Hematopoietic multipotent progenitor cell treated with erythropoietin and hydrocortisone succinate and interleukin-3 and kit ligand, for 17 days (in vitro differentiated cells): ENCODE measurements at regions not wholly inside any gene's neighbourhood (a gene's known extent, or its start where the extent isn't known, plus 50 kb on each side); places are given as distances from the start of the nearest gene placed in this dataset.

Experiments used
- DNase-seq: peaks from one replicate; pipeline ENCODE4 v3.0.0-alpha.2; 2015; ENCODE audit warnings: low spot score

GRCh38 chr13:106958621-106959048, 390.7 kb upstream of the ARGLU1 start:
- DNase-seq = no peak

DNA sequence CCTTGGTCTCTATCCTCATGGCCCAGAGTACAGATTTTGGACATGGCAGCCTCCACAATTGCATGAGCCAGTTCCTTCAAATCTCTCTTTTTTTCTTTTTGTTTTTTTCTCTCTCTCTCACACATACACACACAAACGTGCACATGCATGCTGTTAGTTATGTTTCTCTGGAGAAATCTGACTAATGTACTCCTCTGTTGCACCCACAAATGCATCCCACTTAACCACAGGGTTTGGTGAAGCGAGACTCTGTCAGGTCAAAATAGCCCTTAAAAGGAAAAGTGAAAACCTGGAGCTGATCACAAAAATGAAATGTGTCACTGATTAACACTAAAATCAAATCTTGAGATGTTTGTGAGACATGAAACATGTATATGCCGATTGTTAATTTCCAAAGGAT, 374.6 kb upstream of the ARGLU1 start:
- no peak for DNase-seq

DNA sequence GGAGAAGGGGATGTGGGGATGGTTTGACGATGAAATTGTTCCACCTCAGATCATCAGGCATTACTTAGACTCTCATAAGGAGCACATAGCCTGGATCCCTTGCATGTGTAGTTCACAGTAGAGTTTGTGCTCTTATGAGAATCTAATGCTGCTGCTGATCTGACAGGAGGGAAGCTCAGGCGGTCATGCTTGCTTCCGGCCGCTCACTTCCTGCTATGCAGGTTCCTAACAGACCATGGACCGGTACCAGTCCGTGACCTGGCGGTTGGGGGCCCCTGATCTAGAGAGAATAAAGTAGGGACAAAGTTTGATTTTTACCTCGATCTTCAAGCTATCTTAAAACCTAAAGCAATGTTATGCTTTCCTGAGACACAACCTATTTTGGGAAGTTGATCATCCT, 373.8 kb upstream of the ARGLU1 start:
- no peak for DNase-seq

- no peak for DNase-seq
Observed at GRCh38 chr13:106927421-106927820, 359.5 kb upstream of the ARGLU1 start.

DNA sequence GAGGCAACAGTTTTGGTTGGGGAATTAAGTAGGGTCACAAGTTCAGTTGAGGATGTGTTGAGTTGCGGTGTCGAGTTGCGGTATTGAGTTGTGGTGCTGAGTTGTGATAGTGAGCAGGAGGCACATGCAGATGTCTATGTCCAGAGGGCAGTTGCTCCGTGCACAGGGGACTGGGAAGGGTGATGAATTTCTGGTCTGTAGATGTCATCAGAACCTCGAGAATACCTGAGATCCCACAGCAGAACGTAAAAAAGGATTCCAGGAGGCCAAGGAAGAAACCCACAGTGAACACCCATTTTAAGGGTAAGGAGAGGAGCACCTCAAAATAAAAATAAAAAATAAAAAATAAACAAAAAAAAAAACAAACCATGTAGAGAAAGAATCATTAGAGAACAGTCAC, 354.4 kb upstream of the ARGLU1 start:
- no peak for DNase-seq

GRCh38 chr13:106919638-106920037, 351.7 kb upstream of the ARGLU1 start:
- no peak for DNase-seq

DNA sequence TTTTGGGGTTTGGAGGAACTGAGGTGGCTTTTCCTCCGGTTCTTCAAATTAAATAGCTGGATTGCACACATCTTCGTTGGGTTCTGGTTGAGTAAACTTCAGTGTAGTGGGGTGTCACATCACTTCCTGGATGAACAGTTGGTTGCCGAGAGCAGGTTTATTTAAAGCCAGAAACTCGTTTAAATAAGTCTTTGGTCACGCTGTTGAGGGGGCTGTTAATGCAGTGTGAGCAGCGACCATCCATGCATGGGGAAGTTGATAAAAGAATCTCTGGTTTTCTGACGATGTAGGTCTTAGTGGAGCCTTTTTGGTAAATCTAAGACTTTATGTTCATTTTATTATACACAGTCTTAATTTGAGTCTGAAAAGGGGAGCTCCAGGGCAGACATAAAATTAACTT, 351.2 kb upstream of the ARGLU1 start:
- no peak for DNase-seq

DNA sequence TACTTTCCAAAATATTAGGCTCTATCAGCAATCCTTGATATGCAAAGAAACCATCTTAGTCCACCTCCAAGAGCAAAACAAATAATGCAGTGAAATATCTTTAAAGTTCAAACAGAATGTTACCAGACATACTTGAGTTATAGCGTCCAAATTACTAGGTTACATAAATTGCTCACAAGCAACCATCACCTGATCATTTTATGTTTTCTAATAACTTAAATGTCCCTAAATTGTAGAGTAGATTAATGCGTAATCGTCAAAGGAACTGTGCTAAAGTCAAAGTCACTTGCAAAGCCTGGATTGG, 350.6 kb upstream of the ARGLU1 start:
- DNase-seq = no peak

DNA sequence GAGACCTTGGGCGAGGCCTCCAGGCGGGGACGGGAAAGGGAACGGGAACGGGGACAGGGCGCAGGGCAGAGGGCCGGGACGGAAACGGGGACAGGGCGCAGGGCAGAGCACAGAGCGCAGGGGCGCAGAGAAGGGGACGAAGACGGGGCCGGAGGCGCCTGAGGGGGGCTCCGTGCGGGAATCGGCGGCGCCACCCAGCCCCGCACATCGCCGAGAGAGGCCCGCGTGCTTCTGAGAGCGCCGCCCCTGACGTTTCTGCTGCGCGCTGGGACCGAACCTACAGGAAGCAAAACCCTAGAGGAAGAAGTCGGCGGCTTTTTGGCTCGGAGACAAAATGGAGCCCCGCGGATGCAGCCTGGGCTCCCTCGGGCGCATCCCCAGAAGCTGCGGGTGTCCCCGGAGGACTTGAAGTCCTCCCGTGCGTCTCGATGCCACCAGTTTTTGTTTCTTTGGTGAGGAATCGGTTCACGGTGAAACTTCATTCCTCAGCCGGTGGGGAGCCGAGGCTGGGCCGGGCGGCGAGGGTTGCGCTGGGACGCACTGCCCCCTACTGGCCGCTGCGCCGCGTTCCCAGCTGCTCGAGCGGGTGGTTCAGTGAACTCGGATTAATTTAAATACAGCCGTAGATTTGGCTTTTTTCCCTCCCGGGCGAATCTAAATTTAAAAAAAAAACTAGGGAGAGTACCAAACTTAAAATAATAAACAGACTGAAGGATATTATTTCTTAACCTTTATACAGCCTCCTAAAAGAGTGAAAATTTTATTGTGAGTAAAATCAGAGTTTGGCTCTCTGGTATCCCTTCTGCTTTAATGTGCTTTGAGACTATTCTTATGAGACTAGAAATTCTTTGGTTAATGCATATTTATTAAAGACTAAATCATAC, 350.0 kb upstream of the ARGLU1 start:
- peak; percentile 25 for DNase-seq

GRCh38 chr13:106917024-106917571, 349.2 kb upstream of the ARGLU1 start:
- no peak for DNase-seq

- no peak for DNase-seq
Observed at GRCh38 chr13:106916329-106916976, 348.5 kb upstream of the ARGLU1 start.

DNA sequence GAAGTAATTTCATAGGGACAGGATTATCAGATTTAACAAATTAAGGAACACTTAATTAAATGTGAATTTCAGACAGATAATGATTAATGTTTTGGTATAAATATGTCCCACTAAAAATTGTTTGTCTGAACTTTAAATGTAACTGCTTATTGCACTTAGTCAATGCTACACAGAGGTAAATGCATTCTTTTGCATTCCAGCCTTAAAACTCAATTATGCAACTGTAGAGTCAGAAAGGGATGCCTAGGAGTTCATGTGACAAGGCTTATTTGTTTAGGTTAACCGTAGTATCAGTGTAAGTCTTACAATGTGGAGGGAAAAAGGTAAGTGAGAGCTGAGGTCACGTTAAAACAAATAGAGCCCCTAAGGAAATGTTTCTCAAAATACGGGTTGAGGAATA, 347.2 kb upstream of the ARGLU1 start:
- DNase-seq = no peak

GRCh38 chr13:106911627-106912026, 343.7 kb upstream of the ARGLU1 start:
- no peak for DNase-seq

GRCh38 chr13:106911020-106911419, 343.1 kb upstream of the ARGLU1 start:
- DNase-seq = no peak

DNA sequence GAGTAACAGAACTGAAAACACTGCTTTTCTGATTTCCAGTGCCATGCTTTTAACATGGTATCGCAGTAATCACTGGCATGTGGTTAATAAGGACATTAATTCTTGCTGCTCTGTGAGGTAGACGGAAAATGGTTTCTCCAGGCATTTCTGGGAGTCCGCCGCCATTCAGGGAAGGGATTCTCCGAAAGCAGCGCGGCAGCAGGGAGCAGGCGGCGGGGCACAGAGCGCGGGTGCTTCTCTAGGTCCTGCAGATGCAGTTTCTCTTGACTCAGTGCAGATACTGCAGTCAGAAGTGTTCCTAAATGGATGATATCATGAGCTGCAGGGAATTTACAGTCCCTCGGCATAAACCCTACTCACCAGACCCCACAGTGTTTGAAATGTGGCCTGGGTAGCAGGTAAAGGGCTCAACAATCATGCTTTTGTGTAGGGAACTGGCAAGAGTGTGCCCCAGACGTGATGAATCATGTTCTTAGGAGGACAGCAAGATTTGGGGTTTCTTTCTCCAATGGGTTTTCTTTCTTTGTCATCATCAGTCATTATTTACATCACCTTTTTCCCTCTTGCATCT, 338.6 kb upstream of the ARGLU1 start:
- no peak for DNase-seq

GRCh38 chr13:106905380-106906162, 337.6 kb upstream of the ARGLU1 start:
- DNase-seq = no peak

- no peak for DNase-seq
Observed at GRCh38 chr13:106899442-106899841, 331.5 kb upstream of the ARGLU1 start.

DNA sequence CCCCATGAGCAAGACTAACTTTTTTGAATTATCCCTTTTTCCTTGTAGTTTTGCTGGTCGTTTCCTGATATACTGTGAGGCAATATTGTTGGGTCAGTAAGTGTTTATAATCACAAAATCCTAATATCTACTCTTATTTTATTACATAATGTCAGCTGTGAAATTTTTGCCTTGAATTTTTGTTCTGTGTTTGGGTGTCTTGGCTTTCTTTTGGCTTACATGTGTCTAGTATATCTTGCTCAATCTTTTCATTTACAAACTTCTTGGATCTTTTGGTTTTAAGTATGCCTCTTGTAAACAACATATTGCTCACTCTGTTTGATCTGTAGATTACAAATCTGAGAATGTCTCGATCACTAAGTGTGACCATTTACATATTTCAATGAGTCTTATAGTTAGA, 330.3 kb upstream of the ARGLU1 start:
- no peak for DNase-seq

DNA sequence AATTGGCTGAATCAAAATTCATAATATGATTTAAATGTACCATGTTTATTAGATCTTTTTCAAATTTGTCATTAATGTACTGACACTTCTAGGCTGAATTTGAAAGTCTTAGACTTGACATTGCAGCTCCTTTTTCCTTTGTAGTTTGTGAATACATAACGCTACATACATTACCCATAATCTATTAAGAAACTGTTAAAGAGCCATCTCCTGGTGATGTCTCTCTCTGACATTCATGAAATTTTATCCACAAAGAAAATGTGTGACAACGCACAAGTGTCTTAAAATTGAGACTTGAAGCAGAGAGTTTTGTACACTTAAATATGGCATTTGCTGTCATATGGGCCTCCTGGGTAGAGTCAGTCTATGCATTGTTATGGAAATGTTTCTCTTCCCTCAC, 320.2 kb upstream of the ARGLU1 start:
- no peak for DNase-seq

GRCh38 chr13:106887686-106888085, 319.7 kb upstream of the ARGLU1 start:
- DNase-seq = no peak

GRCh38 chr13:106883976-106884375, 316.0 kb upstream of the ARGLU1 start:
- no peak for DNase-seq

GRCh38 chr13:106882246-106882645, 314.3 kb upstream of the ARGLU1 start:
- DNase-seq = no peak
